LNCaP clone FGC (cell line): ENCODE measurements at regions not wholly inside any gene's neighbourhood (a gene's known extent, or its start where the extent isn't known, plus 50 kb on each side); places are given as distances from the start of the nearest gene placed in this dataset.

Source experiments
- DNase-seq: peaks from one replicate; pipeline ENCODE4 v3.0.0-alpha.2; 2011; ENCODE audit warnings: low read depth
- H3K4me3 ChIP-seq: 2 replicates; pipeline ENCODE4 v1.5.1; 2011; ENCODE audit warnings: mild to moderate bottlenecking, low read depth, low read length, control low read depth
- TF ChIP-seq, protein P1 (sequence below): IDR thresholded peaks from 2 replicates; pipeline ENCODE4 v1.5.1; 2012; ENCODE audit warnings: mild to moderate bottlenecking; ENCODE audit not compliant: control insufficient read depth, insufficient read depth; ENCODE audit errors: extremely low read depth

GRCh38 chr1:104726917-104727316 is 977.2 kb downstream of the AMY1C start:
- no peak for DNase-seq
- TF ChIP-seq, protein P1, sequence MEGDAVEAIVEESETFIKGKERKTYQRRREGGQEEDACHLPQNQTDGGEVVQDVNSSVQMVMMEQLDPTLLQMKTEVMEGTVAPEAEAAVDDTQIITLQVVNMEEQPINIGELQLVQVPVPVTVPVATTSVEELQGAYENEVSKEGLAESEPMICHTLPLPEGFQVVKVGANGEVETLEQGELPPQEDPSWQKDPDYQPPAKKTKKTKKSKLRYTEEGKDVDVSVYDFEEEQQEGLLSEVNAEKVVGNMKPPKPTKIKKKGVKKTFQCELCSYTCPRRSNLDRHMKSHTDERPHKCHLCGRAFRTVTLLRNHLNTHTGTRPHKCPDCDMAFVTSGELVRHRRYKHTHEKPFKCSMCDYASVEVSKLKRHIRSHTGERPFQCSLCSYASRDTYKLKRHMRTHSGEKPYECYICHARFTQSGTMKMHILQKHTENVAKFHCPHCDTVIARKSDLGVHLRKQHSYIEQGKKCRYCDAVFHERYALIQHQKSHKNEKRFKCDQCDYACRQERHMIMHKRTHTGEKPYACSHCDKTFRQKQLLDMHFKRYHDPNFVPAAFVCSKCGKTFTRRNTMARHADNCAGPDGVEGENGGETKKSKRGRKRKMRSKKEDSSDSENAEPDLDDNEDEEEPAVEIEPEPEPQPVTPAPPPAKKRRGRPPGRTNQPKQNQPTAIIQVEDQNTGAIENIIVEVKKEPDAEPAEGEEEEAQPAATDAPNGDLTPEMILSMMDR: no peak
- H3K4me3 ChIP-seq: no peak overlapping the region

GRCh38 chr1:104733866-104734265 is 984.2 kb downstream of the AMY1C start:
- no peak for DNase-seq
- no peak overlapping the region for H3K4me3 ChIP-seq
- TF ChIP-seq, protein P1: no peak

GRCh38 chr1:104745875-104746274 is 996.2 kb downstream of the AMY1C start:
- H3K4me3 ChIP-seq: no peak overlapping the region
- TF ChIP-seq, protein P1: no peak
- no peak for DNase-seq

DNA sequence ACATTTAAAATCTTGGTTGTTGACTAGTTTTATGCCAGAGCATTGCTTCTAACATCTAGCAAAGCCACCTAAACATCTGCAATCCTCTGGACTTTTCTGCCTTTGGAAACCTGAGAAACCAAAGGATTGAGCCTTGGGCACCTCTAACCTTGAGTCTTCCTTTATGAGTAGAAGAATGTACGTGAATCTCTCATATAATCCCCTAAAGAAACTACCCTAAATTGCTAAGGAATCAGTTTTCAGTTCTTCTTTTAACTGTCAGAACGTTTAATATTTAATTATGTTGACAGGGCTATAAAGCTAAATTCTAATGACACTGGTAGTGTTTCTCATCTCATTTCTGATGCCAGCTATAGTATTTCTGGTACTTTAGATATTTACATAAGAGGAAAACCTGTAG is 997.3 kb downstream of the AMY1C start:
- no peak overlapping the region for H3K4me3 ChIP-seq
- DNase-seq: no peak
- TF ChIP-seq, protein P1: no peak

DNA sequence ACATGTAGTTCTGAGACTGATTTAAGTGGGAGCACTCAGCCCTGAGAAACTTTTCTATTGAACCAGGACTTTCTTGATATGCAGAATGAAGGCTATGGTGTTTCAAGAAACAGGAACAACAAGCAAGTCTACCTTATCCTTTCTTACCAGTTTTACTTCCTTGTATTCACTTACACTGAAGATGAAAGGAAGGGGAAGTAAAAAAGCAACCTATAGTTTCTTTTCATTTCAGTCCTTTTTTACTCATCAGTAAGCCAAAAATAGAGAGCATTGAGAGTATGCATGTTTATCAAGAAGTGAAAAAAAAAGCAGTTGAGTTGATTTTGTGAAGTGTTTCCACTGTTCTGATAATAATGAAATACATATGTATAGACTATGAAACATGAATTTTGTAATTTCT is 1010.3 kb downstream of the AMY1C start:
- TF ChIP-seq, protein P1: no peak
- no peak overlapping the region for H3K4me3 ChIP-seq
- no peak for DNase-seq

DNA sequence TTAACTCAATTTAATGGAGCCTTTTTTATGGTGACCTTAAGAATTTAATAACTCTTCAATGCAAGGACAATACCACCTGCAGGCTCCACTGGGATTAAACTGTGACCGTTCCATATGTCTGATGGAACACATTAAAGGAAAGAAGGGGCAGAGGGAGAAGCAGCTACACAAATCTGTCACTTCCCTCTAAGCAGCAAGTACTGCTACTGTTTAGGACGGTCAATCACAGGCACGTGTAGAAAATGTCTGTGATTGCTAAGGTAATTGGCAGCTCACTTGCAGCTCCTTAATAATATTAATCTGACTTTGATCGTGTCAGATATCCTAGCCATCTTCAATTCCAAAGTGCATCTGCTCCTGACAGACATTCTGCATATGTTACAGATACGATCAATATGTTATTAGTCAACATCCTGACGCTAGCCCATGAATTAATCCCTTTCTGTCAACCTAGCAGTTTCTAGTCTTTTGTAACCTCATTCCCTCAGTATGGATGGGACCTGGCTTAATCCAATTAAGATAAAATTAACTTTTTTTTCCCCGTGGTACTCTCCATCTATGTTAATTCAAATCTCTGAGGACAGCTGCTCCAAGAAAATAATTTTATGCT is 1012.4 kb downstream of the AMY1C start:
- TF ChIP-seq, protein P1: no peak
- DNase-seq: no peak
- H3K4me3 ChIP-seq: no peak overlapping the region

DNA sequence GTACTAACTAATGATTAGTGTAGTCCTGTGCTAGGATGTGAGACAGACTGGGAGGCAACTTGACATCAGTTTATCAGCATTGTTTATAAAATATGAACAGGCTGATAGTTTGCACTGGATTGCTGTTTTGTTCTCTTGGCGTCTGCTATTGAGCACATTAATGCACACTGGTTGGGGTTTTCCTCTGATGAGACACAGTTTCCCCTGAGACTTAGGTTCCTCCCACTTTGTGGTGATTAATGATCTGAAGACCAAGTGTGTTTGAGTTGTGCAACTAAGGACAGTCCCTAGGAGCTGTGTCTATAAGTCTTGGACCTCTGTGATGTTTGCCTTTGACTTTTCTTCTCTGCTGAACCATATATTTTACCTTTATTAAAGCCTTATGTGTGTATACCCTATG is 1015.4 kb downstream of the AMY1C start:
- no peak for DNase-seq
- no peak overlapping the region for H3K4me3 ChIP-seq
- TF ChIP-seq, protein P1: no peak
